ENCODE measurements at regions not wholly inside any gene's neighbourhood (a gene's known extent, or its start where the extent isn't known, plus 50 kb on each side); places are given as distances from the start of the nearest gene placed in this dataset.
"Not testable (repeated sequence)": the region's sequence is repeated elsewhere in the genome, so short reads cannot be mapped to it uniquely, and the experiment has no call there.

GRCh38 chr21:38114717-38115333 is 142.0 kb upstream of the KCNJ15 start:
- no peak for DNase-seq

- DNase-seq, result no peak
Measured at GRCh38 chr21:38115870-38116269, 140.9 kb upstream of the KCNJ15 start.

GRCh38 chr21:38119793-38120192 is 137.0 kb upstream of the KCNJ15 start:
- no peak for DNase-seq

DNA sequence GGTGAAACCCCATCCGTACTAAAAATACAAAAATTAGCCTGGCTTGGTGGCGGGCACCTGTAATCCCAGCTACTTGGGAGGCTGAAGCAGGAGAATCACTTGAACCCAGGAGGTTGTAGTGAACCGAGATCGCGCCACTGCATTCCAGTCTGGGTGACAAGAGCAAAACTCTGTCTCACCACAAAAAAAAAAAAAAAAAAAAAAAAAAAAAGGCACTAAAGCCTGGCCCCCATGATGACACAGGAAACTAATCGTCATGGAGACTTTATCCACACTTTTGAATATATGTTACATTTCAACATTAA is 136.2 kb upstream of the KCNJ15 start:
- not testable (repeated sequence) for DNase-seq

- DNase-seq, result no peak
Measured at GRCh38 chr21:38120984-38121855, 135.6 kb upstream of the KCNJ15 start.

DNA sequence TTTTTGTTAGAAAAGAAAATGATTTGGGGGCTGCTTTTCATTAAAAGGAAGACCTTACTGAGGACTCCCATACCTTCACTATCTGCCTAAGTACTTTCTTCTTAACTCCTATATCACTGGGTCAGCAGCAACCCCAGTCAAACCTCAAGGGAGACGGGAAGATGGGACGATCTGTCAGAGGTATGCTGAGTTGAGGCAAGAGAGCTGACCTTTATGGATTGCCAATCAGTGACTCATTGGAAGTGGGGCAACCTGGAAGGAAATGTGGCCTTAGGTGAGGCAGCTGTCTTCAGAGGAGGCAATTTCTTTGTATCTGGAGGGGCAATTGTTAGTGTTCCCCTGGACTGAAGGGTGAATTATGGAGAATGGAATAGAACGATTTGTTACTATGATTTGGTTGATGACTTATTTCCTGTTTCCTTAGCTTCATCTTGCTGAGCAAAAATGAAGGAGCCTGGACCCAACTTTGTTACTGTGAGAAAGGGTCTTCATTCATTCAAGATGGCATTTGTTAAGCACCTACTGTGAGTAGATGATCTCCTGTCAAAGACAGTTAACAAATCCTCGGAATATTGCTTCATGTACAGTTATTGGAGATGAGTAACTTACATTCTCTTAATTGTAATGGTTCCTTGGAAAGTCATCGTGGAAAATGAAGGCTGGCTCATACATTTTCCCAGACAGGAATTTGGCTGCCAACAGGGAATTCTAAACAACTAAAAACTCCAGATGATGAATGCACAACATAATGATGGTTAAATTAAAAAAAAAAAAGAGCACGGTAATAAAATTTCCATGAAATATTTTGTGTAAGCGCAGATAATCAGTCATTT is 134.7 kb upstream of the KCNJ15 start:
- DNase-seq, result no peak

DNA sequence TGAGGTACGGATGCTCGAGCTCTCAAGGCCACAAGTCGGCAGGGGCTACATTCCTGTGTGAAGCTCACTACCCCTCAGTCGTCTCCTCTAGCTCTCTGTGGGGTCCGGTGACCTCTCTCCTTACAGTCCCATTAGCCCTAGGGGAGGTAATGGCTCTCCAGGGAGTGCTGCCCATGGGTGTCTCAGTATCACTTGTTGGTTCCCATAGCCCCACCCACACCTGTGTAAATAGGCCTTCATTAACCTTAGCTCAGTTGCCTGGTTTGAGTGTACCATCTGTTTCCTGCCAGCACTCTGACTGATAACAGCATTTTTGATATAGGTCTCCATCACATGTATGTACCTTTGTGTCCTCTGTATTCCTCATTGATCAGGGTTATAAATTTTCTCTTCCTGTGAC is 133.2 kb upstream of the KCNJ15 start:
- no peak for DNase-seq

DNA sequence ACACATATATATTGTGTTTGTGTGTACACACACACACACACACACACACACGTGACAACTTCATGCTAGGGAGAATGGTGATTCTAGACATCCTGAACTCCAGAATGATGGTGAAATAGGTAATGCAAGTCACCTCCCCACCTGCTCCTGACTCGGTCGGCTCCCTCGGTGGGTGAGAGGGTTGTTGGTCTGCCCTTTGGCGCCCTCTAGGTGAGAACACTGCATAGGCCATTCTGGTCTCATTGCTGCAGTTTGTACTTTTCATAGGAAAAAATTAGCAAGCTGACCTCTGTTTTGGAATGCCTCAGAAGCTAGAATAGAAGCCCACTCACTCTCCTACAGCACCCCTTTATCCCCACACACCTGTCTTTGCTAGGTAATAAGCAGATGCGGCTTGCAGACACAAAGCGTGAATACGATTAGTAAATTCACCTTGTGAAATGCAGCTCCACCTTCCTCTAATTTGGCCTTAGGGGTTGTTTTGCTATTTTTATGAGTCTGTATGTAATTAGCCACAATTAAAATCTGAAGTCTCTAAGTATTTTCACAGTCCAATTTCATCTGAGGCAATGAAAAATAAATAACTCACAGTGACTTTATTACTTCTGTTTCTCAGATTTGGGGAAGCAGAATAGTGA is 130.0 kb upstream of the KCNJ15 start:
- no peak for DNase-seq

DNA sequence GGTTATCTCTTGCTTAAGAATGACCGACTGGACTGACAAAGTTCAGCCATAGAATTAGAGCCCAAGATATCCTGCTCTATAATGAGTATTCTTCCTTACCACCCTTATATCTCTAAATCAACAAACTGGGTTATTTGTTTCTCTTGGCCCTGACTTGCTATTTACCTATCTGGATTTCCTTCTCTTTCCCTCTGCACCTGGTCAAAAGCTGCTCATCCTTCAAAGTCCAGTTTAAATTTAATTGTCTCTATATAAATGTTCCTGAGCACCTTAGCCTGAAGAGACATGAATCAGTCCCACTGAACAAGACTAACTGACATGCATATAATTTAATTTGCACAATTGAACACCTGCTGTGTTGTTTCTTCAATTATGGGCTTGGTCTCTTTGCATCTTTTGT is 127.1 kb upstream of the KCNJ15 start:
- DNase-seq, result no peak

DNA sequence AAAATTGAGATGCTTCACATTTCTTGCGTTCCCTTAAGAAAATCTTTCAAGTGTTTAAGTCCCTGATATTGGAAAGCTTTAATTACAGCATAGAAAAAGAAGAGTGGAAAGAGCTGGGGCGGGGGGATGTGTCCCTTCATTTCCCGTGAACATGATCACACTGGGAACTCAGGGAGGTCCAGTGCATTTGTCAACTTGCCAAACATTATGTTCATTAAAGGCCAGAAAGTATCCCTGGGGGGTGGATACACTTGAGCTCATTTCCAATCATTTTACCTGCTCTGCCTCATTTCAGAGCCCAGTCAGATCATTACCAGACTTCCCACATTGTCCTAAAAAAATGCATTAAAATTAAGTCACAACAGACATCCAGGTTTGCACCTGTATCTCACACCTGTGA is 123.6 kb upstream of the KCNJ15 start:
- DNase-seq, result no peak

DNA sequence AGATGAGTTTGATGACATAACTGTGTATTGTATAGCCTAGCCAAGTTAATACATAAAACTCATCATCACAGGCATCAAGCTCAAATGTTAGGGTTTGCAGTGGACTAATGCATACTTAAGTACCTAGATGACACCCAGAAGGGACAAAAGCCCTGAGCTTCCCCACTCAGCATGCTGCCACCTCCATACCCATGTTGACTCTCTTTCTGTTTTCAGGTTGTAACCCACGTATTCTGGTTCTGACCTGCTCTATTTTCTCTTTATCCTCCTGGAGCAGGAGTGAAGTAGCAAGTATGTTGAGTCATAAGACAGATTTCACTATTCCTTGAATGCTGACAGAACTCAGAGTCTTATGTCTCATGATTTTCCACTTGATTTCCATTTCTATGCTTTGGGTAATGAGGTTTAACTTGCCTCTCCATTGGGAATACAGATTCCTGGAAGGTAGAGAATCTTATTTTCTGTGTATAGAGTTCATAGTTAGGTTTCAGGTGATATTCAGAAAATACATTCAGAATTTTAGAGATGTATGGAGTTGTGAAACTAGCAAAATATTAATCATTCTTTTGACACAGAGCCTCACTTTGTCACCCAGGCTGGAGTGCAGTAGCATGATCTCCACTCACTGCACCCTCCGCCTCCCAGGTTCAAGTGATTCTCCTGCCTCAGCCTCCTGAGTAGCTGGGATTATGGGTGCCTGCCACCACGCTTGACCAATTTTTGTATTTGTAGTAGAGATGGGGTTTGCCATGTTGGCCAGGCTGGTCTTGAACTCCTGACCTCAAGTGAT is 122.5 kb upstream of the KCNJ15 start:
- no peak for DNase-seq

DNA sequence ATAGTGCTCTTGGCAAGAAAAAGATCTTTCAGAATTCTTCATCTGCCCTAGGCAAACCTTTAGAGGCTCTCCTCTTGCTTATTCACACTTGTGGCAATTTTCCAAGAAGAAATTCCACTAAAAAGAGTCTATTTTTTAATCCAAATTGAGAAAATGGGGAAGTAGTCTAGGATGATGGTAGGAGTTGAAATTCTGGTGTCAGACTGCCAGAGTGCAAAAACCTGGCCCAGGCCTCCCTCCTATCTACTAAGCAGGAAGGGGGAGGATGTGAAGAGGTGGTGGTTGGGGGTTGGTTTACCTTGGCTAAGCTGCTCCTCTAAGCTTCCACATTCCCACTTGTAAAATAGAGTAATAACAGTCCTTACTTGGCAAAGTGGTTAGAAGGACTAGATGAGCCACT is 120.6 kb upstream of the KCNJ15 start:
- DNase-seq, result no peak

DNA sequence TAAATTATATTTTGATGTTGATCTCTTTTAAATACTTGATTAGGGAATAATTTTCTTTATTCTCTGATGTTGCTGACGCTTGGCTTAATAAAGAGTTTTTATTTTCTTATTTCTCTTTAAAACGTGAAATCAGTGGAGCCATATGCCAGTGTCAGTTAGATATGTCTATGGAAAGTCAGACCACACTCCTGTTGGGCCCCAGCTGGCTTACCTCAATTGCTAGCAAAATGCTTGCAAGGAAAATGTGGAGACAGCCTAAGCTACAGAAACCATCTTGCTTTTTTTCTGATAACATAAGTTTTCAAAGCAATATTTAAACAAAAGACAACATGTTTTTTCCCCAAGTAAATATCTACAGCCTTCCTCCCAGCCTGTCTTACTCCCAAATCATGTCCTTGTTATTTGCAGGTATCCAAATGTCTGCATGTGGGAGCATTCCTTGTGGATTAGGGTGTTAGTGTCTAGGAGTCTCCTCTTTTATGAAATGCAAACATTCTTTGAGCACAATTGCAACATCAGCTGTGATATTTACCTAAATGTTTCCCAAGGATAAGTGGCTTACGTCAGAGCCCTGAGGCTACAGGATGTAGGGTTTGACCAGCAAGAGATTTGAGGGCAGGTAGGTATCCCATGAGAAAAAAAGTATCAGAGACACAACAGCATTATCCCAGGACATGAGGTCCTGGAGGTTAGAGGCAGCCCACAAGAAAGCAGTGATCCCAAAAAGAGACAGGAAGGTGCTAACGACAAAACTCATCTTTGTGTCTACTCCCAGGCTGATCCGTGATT is 117.2 kb upstream of the KCNJ15 start:
- DNase-seq, result no peak

DNA sequence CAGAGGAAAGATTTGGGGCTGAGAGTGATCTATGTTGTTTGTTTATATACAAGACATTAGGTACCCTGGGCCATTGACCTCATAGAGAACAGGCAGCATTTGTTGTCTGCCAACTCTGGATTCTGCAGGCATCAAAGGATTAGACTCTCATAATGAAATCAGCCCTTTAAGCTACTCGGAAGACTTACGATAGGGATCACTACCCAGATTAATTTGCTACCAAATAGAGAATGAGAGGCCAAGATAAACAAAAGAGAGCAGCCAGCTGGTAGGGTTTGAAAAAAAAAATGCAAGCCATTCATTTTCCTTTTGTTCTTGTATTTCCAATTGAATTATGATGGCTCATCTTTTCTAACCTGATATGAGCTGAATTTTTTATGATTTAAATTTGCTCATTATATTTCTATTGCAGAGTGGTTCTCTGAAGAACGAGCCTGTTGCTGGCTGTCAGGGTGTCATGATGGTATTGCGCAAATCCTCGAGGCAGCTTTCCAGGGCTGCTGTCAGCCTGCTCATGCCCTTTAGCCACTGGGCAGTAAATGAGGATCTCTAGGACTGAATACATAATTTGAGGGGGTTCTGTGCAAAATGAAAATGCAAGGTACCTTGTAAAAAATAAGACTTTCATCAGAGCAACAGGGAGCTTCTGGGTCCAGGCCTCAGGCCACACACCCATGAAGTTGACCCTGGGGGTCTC is 116.4 kb upstream of the KCNJ15 start:
- no peak for DNase-seq

DNA sequence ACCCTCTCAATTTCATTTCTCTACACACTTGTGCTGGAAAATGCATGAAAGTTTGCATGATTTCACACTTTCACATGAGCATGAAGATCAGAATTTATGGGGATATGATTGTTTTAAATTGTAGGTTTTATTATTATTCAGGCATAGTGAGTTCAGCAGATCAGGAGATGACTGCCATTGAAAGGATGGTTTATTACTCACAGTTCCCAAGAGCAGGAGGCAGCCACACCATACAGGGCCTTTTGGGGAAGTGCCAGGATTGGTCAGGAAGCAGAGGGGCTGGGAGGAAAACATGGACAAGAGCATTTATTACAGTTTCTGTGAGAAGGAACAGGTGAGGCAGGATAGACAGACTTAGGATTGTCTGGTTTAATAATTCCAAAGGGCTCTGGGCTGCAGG is 114.6 kb upstream of the KCNJ15 start:
- DNase-seq, result no peak

GRCh38 chr21:38144193-38144592 is 112.6 kb upstream of the KCNJ15 start:
- no peak for DNase-seq

- DNase-seq, result no peak
Measured at GRCh38 chr21:38145104-38145503, 111.7 kb upstream of the KCNJ15 start.

DNA sequence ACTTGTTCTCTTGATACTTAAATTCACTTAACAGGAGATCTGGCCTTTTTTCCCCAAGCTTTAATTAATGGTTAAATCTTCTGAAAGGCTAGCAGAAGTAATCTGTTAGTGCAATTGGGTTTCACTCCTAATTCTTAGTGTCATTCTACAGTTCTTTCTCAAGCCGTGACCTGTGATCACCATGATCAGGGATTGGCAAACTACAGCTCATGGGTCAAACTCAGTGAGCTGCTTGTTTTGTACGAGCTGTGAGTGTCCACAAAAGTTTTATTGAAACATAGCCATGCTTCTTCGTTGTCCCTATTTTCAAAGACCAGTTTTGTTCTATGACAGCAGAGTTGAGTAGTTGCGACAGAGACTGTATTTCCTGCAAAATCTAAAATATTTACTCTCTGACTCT is 109.4 kb upstream of the KCNJ15 start:
- no peak for DNase-seq

GRCh38 chr21:38148046-38148445 is 108.7 kb upstream of the KCNJ15 start:
- no peak for DNase-seq

DNA sequence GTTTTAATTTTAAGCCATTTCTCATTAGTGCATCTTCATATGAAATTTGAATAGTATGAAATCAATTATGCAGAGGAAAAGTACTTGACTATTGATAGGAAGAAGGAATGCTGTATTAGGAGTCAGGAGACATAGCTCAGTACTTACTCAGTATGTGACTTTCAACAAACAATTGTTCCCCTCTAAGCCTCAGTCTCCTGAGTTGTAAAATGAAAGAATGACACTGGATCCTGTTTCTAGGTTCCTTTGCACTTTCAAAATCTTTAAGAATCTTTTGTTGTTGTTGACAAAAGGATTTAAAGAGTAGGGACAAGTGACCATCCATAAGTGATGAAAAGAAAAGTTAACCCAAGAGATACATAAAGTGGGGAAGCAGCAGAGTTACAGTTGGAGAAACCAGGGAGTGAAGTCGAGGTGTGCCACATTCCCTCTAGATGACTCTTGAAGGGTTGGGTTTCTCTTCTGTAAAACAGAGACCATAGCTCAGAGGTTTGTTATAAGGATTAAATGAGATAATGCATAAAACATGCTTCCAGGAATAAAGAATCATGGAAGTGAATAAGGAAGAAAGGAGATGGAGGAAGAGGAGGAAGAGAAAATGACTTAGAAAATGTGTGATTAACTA is 105.7 kb upstream of the KCNJ15 start:
- no peak for DNase-seq

- no peak for DNase-seq
Measured at GRCh38 chr21:38156200-38156599, 100.6 kb upstream of the KCNJ15 start.
